Activated T-helper 2 cell treated with anti-CD3 and anti-CD28 coated beads, Interferon-gamma antibody, Interleukin-2, Interleukin-4, amounts not matched to agents 10 μg/mL and 5 μg/mL and 100 μg/mL, durations not matched to agents 14 hours and 24 hours and 36 hours (primary cell): ENCODE measurements at regions not wholly inside any gene's neighbourhood (a gene's known extent, or its start where the extent isn't known, plus 50 kb on each side); places are given as distances from the start of the nearest gene placed in this dataset.

Source experiments
- DNase-seq: peaks from one replicate; pipeline ENCODE4 v3.0.0; 2021; ENCODE audit warnings: low spot score
- H3K27ac Mint-ChIP-seq: one replicate; pipeline ENCODE4 v1.8.0; 2021; ENCODE audit warnings: mixed read lengths
- H3K27me3 Mint-ChIP-seq: one replicate; pipeline ENCODE4 v1.8.0; 2021; ENCODE audit warnings: low read depth, mixed read lengths
- H3K36me3 Mint-ChIP-seq: one replicate; pipeline ENCODE4 v1.8.0; 2021; ENCODE audit warnings: low read depth, mixed read lengths
- H3K4me1 Mint-ChIP-seq: one replicate; pipeline ENCODE4 v1.8.0; 2021; ENCODE audit warnings: low read depth, mixed read lengths
- H3K4me3 Mint-ChIP-seq: one replicate; pipeline ENCODE4 v1.8.0; 2021; ENCODE audit warnings: low read depth, mild to moderate bottlenecking, moderate library complexity, mixed read lengths
- H3K9me3 Mint-ChIP-seq: one replicate; pipeline ENCODE4 v1.8.0; 2021; ENCODE audit warnings: mixed read lengths
- intact Hi-C: fragments of 100-400 bp; cut with micrococcal nuclease; formaldehyde crosslinking; loops from one replicate; pipeline ENCODE4 v1.15.1; 2023

GRCh38 chr4:31141095-31141831, 421.1 kb downstream of the PCDH7 start:
- H3K9me3 Mint-ChIP-seq, result peaks cover 13% of the 10 kb centered on the region

DNA sequence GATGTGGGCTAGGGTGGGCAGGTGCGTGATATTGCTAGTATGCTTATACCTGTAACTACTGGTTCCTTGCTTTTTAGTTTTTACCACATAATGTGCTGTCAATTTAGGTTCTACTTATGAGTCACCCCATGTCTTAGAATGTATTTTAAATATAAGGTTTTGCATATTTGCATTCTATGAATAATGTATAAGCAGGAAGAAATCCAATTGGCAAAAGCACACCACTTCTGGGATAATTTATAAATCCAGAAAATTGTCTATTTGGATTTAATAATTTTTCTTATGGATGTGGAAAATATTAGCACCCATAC, 421.6 kb downstream of the PCDH7 start:
- no peak for DNase-seq
- H3K27me3 Mint-ChIP-seq, result no peaks in the 10 kb centered on the region
- H3K4me1 Mint-ChIP-seq, result no peaks in the 10 kb centered on the region
- intact Hi-C loops, result no loop called here
- no peak overlapping the region for H3K4me3 Mint-ChIP-seq
- no peak overlapping the region for H3K27ac Mint-ChIP-seq
- no peaks in the 10 kb centered on the region for H3K36me3 Mint-ChIP-seq
- H3K9me3 Mint-ChIP-seq, result peaks cover 16% of the 10 kb centered on the region

More at GRCh38 chr4:31141095-31141831, 421.1 kb downstream of the PCDH7 start:
- no peak for DNase-seq
- Mint-ChIP-seq H3K4me1 (no peaks in the 10 kb centered on the region), H3K4me3 (no peak overlapping the region), H3K27ac (no peak overlapping the region), H3K27me3 (no peaks in the 10 kb centered on the region), H3K36me3 (no peaks in the 10 kb centered on the region)
- intact Hi-C loops, result no loop called here

DNA sequence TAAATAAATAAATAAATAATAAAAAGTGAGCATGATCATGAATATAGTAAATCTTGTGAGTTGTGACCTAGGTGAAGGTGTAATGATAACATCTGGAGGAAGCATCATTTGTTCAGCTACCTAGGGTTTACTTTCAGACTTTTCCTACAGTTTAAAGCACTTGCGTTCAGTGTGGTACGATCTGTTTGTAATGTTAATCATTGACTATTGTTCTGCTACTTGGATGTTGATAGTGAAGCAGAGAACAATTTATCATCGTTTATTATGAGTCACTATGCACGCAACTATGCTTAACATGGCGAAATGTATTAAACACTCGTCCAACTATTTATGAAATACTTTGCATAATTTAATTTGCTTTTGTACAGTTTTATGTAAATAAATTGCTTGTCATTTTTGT, 426.2 kb downstream of the PCDH7 start:
- Mint-ChIP-seq H3K4me1 (no peaks in the 10 kb centered on the region), H3K27ac (no peak overlapping the region), H3K9me3 (peaks cover 21% of the 10 kb centered on the region), H3K27me3 (no peaks in the 10 kb centered on the region), H3K36me3 (no peaks in the 10 kb centered on the region), H3K4me3 (no peak overlapping the region)
- DNase-seq, result no peak
- intact Hi-C loops, result no loop called here

GRCh38 chr4:31148990-31149389, 428.8 kb downstream of the PCDH7 start:
- no peak overlapping the region for H3K27ac Mint-ChIP-seq
- no peaks in the 10 kb centered on the region for H3K36me3 Mint-ChIP-seq
- no peak for DNase-seq
- intact Hi-C loops, result no loop called here
- peaks cover 26% of the 10 kb centered on the region for H3K9me3 Mint-ChIP-seq
- H3K4me1 Mint-ChIP-seq, result no peaks in the 10 kb centered on the region
- H3K4me3 Mint-ChIP-seq, result no peak overlapping the region
- no peaks in the 10 kb centered on the region for H3K27me3 Mint-ChIP-seq

DNA sequence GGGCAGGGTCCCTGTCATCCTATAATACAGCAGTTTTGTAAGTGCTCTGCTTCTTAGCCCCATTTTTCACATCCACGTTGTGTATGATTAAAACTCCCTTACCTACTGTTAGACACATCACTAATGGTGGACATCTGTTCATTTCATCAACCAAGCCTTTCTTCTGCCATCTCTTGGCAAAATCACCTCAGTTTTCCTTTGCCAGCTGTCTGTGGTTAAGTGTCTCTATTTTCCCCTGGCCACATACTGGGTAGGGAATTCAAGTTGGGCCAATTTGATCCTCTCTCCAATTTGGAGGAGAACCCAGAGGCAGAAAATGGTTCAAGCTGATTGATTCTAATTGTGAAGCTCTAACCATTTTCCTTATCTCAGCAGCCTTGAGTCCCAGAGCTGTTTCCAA, 436.1 kb downstream of the PCDH7 start:
- Mint-ChIP-seq H3K36me3 (no peaks in the 10 kb centered on the region), H3K27ac (no peak overlapping the region), H3K27me3 (no peaks in the 10 kb centered on the region), H3K9me3 (peaks cover 12% of the 10 kb centered on the region), H3K4me3 (no peak overlapping the region), H3K4me1 (no peaks in the 10 kb centered on the region)
- intact Hi-C loops, result no loop called here
- DNase-seq, result no peak

GRCh38 chr4:31160146-31160545, 440.0 kb downstream of the PCDH7 start:
- H3K27ac Mint-ChIP-seq, result no peak overlapping the region
- no peaks in the 10 kb centered on the region for H3K4me1 Mint-ChIP-seq
- no peaks in the 10 kb centered on the region for H3K27me3 Mint-ChIP-seq
- H3K36me3 Mint-ChIP-seq, result no peaks in the 10 kb centered on the region
- intact Hi-C loops, result no loop called here
- H3K4me3 Mint-ChIP-seq, result no peak overlapping the region
- peaks cover 4% of the 10 kb centered on the region for H3K9me3 Mint-ChIP-seq
- no peak for DNase-seq

DNA sequence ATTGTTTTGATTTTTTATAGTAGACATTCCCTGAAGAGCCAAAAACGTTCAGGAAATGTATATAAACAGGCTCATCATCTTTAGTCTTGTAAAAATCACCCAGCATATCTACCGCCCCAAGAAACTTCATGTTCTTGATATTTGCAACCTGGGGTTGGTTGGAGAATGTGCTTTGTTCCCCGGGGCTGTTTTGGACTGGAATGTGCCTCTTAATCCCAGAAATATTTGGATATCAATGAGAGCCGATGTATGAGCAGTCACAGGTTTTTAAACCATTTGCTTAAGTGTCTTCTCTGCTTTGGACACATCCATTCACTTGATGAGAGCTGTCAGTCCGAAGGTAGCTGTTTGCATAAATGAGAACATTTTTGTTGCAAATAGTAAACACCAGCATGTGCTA, 449.7 kb downstream of the PCDH7 start:
- H3K36me3 Mint-ChIP-seq, result no peaks in the 10 kb centered on the region
- H3K27me3 Mint-ChIP-seq, result no peaks in the 10 kb centered on the region
- H3K4me1 Mint-ChIP-seq, result no peaks in the 10 kb centered on the region
- no peak overlapping the region for H3K27ac Mint-ChIP-seq
- no peak overlapping the region for H3K4me3 Mint-ChIP-seq
- peaks cover 29% of the 10 kb centered on the region for H3K9me3 Mint-ChIP-seq
- intact Hi-C loops, result no loop called here
- DNase-seq, result no peak

DNA sequence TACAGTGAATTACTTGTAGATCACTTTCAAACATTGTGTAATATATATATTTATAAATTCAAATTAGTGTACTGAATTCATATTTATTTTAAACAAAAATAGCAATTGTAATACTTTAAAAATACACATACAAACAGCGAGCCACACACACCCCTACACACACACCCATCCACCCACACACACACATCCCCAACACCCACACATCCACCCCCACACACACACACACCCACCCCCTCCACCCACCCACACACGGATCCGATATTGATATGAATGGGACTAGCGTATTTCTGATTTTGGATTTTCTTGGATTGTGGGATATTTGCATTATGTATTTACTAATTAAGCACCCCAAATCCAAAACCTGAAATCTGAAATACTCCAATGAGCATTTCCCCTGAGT, 451.2 kb downstream of the PCDH7 start:
- Mint-ChIP-seq H3K27me3 (no peaks in the 10 kb centered on the region), H3K4me1 (no peaks in the 10 kb centered on the region), H3K4me3 (no peak overlapping the region), H3K27ac (no peak overlapping the region), H3K9me3 (peaks cover 29% of the 10 kb centered on the region), H3K36me3 (no peaks in the 10 kb centered on the region)
- intact Hi-C loops, result no loop called here
- DNase-seq, result no peak

GRCh38 chr4:31175242-31175910, 455.2 kb downstream of the PCDH7 start:
- peaks cover 21% of the 10 kb centered on the region for H3K9me3 Mint-ChIP-seq
- no peaks in the 10 kb centered on the region for H3K4me1 Mint-ChIP-seq
- no peak for DNase-seq
- intact Hi-C loops, result no loop called here
- no peaks in the 10 kb centered on the region for H3K36me3 Mint-ChIP-seq
- no peak overlapping the region for H3K27ac Mint-ChIP-seq
- H3K4me3 Mint-ChIP-seq, result no peak overlapping the region
- no peaks in the 10 kb centered on the region for H3K27me3 Mint-ChIP-seq

DNA sequence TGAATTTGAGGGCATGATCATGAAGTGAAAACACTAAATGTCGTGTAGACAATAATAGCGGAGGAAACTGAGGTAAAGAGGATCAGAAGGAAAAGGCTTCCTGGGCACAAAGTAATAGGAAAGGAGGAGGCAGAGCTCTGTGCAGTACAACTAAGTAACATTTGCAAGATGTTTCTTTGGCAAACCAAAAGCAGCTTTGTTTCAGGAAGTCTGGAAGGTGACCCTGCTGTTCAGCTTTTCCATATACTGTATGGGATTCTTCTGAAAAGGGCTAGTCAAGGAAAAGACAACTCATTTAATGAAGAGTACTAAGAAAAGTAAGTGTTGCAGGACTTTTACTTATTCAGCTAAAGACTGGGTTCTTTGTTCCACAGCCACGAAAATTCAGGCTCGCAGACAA, 463.1 kb downstream of the PCDH7 start:
- Mint-ChIP-seq H3K27me3 (no peaks in the 10 kb centered on the region), H3K36me3 (no peaks in the 10 kb centered on the region), H3K9me3 (peaks cover 35% of the 10 kb centered on the region), H3K27ac (no peak overlapping the region), H3K4me1 (no peaks in the 10 kb centered on the region), H3K4me3 (no peak overlapping the region)
- intact Hi-C loops, result no loop called here
- DNase-seq, result no peak

- Mint-ChIP-seq H3K4me3 (no peak overlapping the region), H3K36me3 (no peaks in the 10 kb centered on the region), H3K27me3 (no peaks in the 10 kb centered on the region), H3K27ac (no peak overlapping the region), H3K9me3 (peaks cover 38% of the 10 kb centered on the region), H3K4me1 (no peaks in the 10 kb centered on the region)
- DNase-seq, result no peak
- intact Hi-C loops, result no loop called here
Measured at GRCh38 chr4:31185014-31185585, 464.9 kb downstream of the PCDH7 start.

GRCh38 chr4:31187979-31188378, 467.8 kb downstream of the PCDH7 start:
- DNase-seq, result no peak
- Mint-ChIP-seq H3K9me3 (peaks cover 32% of the 10 kb centered on the region), H3K4me1 (no peaks in the 10 kb centered on the region), H3K27ac (no peak overlapping the region), H3K36me3 (no peaks in the 10 kb centered on the region), H3K27me3 (no peaks in the 10 kb centered on the region), H3K4me3 (no peak overlapping the region)
- intact Hi-C loops, result no loop called here

DNA sequence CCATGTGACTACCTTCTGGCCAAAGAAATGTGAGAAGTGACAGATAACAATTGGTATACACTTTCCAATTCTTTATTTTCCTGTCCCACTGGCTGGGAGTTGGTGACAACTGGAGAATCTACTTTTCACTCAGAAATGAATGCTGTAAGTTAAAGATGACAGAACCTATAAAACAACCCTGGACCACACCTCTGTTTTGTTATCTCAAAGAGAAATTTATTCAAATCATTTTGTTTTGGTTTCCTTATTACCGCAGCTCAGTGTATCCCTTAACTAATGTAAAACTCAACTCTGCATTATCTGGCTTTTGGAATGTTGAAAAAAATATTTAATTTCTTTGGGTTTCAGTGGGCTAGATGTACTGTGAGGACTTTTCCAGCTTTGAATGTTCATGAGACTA, 469.8 kb downstream of the PCDH7 start:
- H3K9me3 Mint-ChIP-seq, result peaks cover 39% of the 10 kb centered on the region
- H3K36me3 Mint-ChIP-seq, result no peaks in the 10 kb centered on the region
- H3K4me1 Mint-ChIP-seq, result no peaks in the 10 kb centered on the region
- H3K27ac Mint-ChIP-seq, result no peak overlapping the region
- no peak for DNase-seq
- no peaks in the 10 kb centered on the region for H3K27me3 Mint-ChIP-seq
- H3K4me3 Mint-ChIP-seq, result no peak overlapping the region
- intact Hi-C loops, result no loop called here
